Heart left ventricle (tissue), 16 donors: ENCODE measurements at regions not wholly inside any gene's neighbourhood (a gene's known extent, or its start where the extent isn't known, plus 50 kb on each side); places are given as distances from the start of the nearest gene placed in this dataset.

Source experiments
- ATAC-seq, 4 donors: fragments of 200-7000 bp; cut with Tn5 transposase; one replicate each; pipeline ENCODE4 v1.9.1; 2020 to 2022; ENCODE audit warnings: moderate library complexity in 4 of 4, mild to moderate bottlenecking in 3 of 4, moderate number of reproducible peaks in 1 of 4
- DNase-seq, 5 donors: peaks; one replicate each; pipeline ENCODE4 v3.0.0-alpha.2; 2020
- H3K27ac ChIP-seq, 12 donors: fragments of 200-600 bp; sonication (generic) in 4 of 12; one replicate each; pipeline versions ENCODE4 v1.5.0 to v1.8.0; 2016 to 2022; ENCODE audit warnings: mild to moderate bottlenecking in 2 of 12
- H3K27me3 ChIP-seq, 9 donors: fragments of 200-600 bp; sonication (generic) in 2 of 9; one replicate each; pipeline versions ENCODE4 v1.5.1 to v1.8.0; 2016 to 2022; ENCODE audit warnings: mild to moderate bottlenecking in 3 of 9
- H3K36me3 ChIP-seq, 9 donors: fragments of 200-600 bp; sonication (generic) in 2 of 9; one replicate each; pipeline versions ENCODE4 v1.5.0 to v1.8.0; 2018 to 2022; ENCODE audit warnings: mild to moderate bottlenecking in 2 of 9
- H3K4me1 ChIP-seq, 12 donors: fragments of 200-600 bp; sonication (generic) in 4 of 12; one replicate each; pipeline versions ENCODE4 v1.5.0 to v1.8.0; 2016 to 2022; ENCODE audit warnings: mild to moderate bottlenecking in 3 of 12
- H3K4me3 ChIP-seq, 12 donors: fragments of 200-600 bp; sonication (generic) in 4 of 12; one replicate each; pipeline versions ENCODE4 v1.5.0 to v1.8.0; 2017 to 2022; ENCODE audit warnings: mild to moderate bottlenecking in 9 of 12, moderate library complexity in 4 of 12
- H3K9me3 ChIP-seq, 12 donors: fragments of 200-600 bp; sonication (generic) in 4 of 12; one replicate each; pipeline versions ENCODE4 v1.5.0 to v1.8.0; 2016 to 2022; ENCODE audit warnings: mild to moderate bottlenecking in 1 of 12
- CTCF ChIP-seq, 12 donors: fragments of 200-600 bp; sonication (generic) in 4 of 12; IDR thresholded peaks; one replicate each; pipeline versions ENCODE4 v1.5.0 to v1.8.0; 2018 to 2022; ENCODE audit warnings: antibody characterized with exemption in 12 of 12, mild to moderate bottlenecking in 5 of 12
- POLR2A ChIP-seq, 2 donors: fragments of 450-650 bp; IDR thresholded peaks; one replicate each; pipeline ENCODE4 v1.6.1; 2017; ENCODE audit warnings: antibody characterized with exemption in 2 of 2, mild to moderate bottlenecking in 2 of 2, moderate library complexity in 2 of 2
- whole genome bisulfite sequencing, 4 donors: extraction: QIAGEN DNeasy Blood & Tissue Kit in 2 of 4; methylation state at CpG; one replicate each; pipeline versions ENCODE4 v1.1.5 to v1.1.7; 2013 to 2018; 5-methylcytosine and 5-hydroxymethylcytosine counted together
- intact Hi-C, 10 donors: fragments of 100-400 bp; cut with DNase I; formaldehyde crosslinking; loops; one replicate each; pipeline versions ENCODE4 v1.11.1 to v1.14.2; 2022
- donor health status: ischemic (EF 13 %, LVEDD 7.1; RV severe dilation, severe dysfunction).
- donor health status: healthy with polysubstance abuse.
- donor health status: DM: no; HTN: yes; CAD: no.
- donor health status: DM: no; HTN: no; CAD: no.
- donor health status: ischemic (EF 25% LVEDD 6.9; RV normal size, moderate dysfunction).
- donor health status: ischemic (EF 25% LVEDD 5.7; RV mildly dilated, moderate dysfunction).
- donor health status: healthy.
- donor health status: DM: yes; HTN: yes; CAD: no.
- donor health status: ischemic (EF 35%, LVEDD 5.7; RV mildly dilated, moderate dysfunction).
- donor health status: nonischemic (EF 11% LVEDD 7.7; RV severe dilation, severe dysfunction).
- donor health status: DM: yes; HTN: yes; CAD: no.
- donor health status: PGD.
- donor health status: ischemic (EF 29% LVEDD 5.4; RV normal size, mild dysfunction).
- donor health status: nonischemic (EF 23%, LVEDD 6.1; RV moderate dilation, normal function).

GRCh38 chr3:118505784-118506183, 528.9 kb downstream of the IGSF11 start:
- Histone ChIP-seq H3K36me3 (no peaks in the 10 kb centered on the region), H3K27ac (no peak overlapping the region), H3K4me1 (no peaks in the 10 kb centered on the region), H3K27me3 (no peaks in the 10 kb centered on the region), H3K4me3 (no peak overlapping the region), H3K9me3 (no peaks in the 10 kb centered on the region)
- DNase-seq (no peak), ATAC-seq (no peak)
- intact Hi-C loops, result no loop called here
- TF ChIP-seq POLR2A (IDR thresholded peaks at IDR 0.05) (no peak), CTCF (IDR thresholded peaks at IDR 0.05) (no peak)
- WGBS, 4 donors, result 80 to 82% (median 81%) methylated on average over 2 of the region's 2 CpGs

GRCh38 chr3:118511402-118511801, 523.2 kb downstream of the IGSF11 start:
- no peaks in the 10 kb centered on the region for H3K9me3 ChIP-seq
- ATAC-seq (no peak), DNase-seq (no peak)
- no peaks in the 10 kb centered on the region for H3K4me1 ChIP-seq
- intact Hi-C loops, result no loop called here
- no peak for TF ChIP-seq POLR2A (IDR thresholded peaks at IDR 0.05)
- no peak for TF ChIP-seq CTCF (IDR thresholded peaks at IDR 0.05)
- no peak overlapping the region for H3K27ac ChIP-seq
- H3K36me3 ChIP-seq, result no peaks in the 10 kb centered on the region
- H3K27me3 ChIP-seq, result no peaks in the 10 kb centered on the region
- H3K4me3 ChIP-seq, result no peak overlapping the region

- Histone ChIP-seq H3K27me3 (no peaks in the 10 kb centered on the region), H3K27ac (no peak overlapping the region), H3K4me1 (no peaks in the 10 kb centered on the region), H3K36me3 (no peaks in the 10 kb centered on the region), H3K4me3 (no peak overlapping the region), H3K9me3 (no peaks in the 10 kb centered on the region)
- no peak for ATAC-seq
- intact Hi-C loops, result no loop called here
- 64 to 79% (median 66%) methylated on average over 2 of the region's 2 CpGs for WGBS, 4 donors
- no peak for DNase-seq
- TF ChIP-seq CTCF (IDR thresholded peaks at IDR 0.05), result no peak
These were observed 522.3 kb downstream of the IGSF11 start for GRCh38 chr3:118512301-118512700.

- no peaks in the 10 kb centered on the region for H3K4me1 ChIP-seq
- DNase-seq, result no peak
- H3K27me3 ChIP-seq, result no peaks in the 10 kb centered on the region
- H3K4me3 ChIP-seq, result no peak overlapping the region
- H3K9me3 ChIP-seq, result peaks cover 0 to 4% (median 0%) of the 10 kb centered on the region in 12 donors
- WGBS, 4 donors, result 68 to 85% (median 80%) methylated on average over 3 of the region's 3 CpGs
- no peak for ATAC-seq
- H3K36me3 ChIP-seq, result no peaks in the 10 kb centered on the region
- intact Hi-C loops, result no loop called here
- H3K27ac ChIP-seq, result no peak overlapping the region
- TF ChIP-seq POLR2A (IDR thresholded peaks at IDR 0.05), result no peak
- TF ChIP-seq CTCF (IDR thresholded peaks at IDR 0.05), result no peak
These were observed 509.6 kb downstream of the IGSF11 start for GRCh38 chr3:118525077-118525476.
